GM12874 (cell line): ENCODE measurements at regions not wholly inside any gene's neighbourhood (a gene's known extent, or its start where the extent isn't known, plus 50 kb on each side); places are given as distances from the start of the nearest gene placed in this dataset.

Source experiments
- CTCF ChIP-seq: IDR thresholded peaks from 2 replicates; pipeline ENCODE4 v1.5.1; 2011; ENCODE audit warnings: low read depth, mild to moderate bottlenecking, control low read depth, low read length, moderate library complexity; ENCODE audit not compliant: insufficient read depth

GRCh38 chr7:120033114-120033513 lies 239.9 kb upstream of the KCND2 start:
- no peak for TF ChIP-seq CTCF

GRCh38 chr7:120039138-120039537 lies 233.8 kb upstream of the KCND2 start:
- TF ChIP-seq CTCF = no peak

- no peak for TF ChIP-seq CTCF
These were observed 231.2 kb upstream of the KCND2 start for GRCh38 chr7:120041798-120042197.

- TF ChIP-seq CTCF = no peak
These were observed 229.7 kb upstream of the KCND2 start for GRCh38 chr7:120043250-120043649.

GRCh38 chr7:120052884-120053382 lies 220.0 kb upstream of the KCND2 start:
- no peak for TF ChIP-seq CTCF

GRCh38 chr7:120053390-120053961 lies 219.5 kb upstream of the KCND2 start:
- no peak for TF ChIP-seq CTCF

- no peak for TF ChIP-seq CTCF
These were observed 218.4 kb upstream of the KCND2 start for GRCh38 chr7:120054376-120055100.
